HG03108 (cell line): ENCODE measurements at regions not wholly inside any gene's neighbourhood (a gene's known extent, or its start where the extent isn't known, plus 50 kb on each side); places are given as distances from the start of the nearest gene placed in this dataset.
"Not testable (repeated sequence)": the region's sequence is repeated elsewhere in the genome, so short reads cannot be mapped to it uniquely, and the experiment has no call there.

Experiments used
- ATAC-seq: cut with Tn5 transposase; IDR thresholded peaks from one replicate; pipeline ENCODE4 v1.9.1; 2021; ENCODE audit warnings: moderate library complexity; ENCODE audit not compliant: unreplicated experiment

DNA sequence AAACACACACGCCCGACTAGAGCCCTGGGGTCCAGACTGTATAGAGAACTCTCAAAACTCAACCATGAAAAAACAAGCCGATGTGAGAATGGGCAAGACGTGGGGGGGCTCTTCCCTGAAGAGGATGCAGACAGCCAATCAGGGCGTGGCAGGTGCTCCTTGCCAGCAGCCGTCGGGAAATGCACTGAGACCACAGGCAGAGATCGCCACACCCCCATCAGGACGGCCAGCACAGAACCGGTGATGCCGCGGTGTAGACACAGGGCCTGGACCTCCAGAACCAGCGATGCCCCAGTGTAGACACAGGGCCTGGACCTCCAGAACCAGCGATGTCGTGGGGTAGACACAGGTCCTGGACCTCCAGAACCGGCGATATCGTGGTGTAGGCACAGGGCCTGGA, 169.2 kb downstream of the LAT start:
- ATAC-seq: no peak

DNA sequence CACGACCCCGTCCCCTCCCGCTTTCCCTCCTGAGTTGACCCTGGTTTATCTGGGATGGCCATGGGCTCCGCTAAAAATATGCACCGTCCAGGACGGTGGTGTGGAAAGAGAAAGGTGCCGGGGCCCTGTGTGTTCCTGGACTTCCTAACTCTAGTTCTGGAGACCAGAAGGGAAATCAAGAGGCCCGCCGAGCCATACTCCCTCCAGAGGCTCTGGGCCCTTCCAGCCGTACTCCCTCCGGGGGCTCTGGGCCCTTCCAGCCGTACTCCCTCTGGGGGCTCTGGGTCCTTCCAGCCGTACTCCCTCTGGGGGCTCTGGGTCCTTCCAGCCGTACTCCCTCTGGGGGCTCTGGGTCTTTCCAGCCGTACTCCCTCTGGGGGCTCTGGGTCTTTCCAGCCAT, 168.5 kb downstream of the LAT start:
- not testable (repeated sequence) for ATAC-seq

DNA sequence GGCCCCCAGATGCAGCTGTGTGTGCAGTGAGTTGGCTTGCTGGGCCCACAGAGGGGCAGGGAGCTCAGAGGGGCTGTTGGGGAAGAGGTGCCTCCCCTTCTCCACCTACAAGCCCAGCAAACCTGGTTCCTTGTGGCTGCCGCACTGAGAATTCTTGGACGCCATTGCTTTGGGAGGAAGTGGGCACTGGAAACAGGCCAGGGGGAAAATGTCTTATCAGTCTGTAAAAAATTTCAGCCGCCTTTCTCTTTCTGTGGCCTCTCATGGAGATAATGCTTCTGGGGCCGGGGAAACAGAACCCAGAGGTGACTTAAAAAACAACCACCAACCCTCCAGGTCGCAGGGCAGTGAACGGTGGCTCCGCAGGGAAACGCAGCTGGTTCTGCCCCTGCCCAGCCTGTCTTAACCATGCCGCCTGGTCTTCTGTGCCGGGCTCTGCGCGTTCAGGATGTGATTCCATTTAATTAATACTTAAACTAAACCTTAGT, 167.7 kb downstream of the LAT start:
- ATAC-seq: not testable (repeated sequence)

DNA sequence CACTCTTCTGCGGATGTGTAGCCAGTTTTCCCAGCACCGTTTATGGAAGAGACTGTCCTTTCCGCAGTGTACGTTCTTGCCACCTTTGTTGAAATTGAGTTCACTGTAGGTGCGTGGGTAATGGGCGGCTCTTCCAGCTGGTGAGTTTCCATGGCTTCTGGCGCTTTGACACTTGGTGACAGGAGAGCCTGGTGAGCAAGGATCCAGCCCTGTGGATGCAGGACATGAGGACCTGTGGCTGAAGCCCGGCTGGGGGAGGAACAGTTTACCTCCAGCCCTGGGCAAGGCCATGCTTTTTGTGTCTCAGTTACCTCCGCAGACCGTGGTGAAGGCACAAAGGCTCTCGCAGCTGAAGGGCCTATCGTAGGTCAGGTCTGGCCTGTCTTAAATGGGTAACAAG, 166.5 kb downstream of the LAT start:
- no peak for ATAC-seq

DNA sequence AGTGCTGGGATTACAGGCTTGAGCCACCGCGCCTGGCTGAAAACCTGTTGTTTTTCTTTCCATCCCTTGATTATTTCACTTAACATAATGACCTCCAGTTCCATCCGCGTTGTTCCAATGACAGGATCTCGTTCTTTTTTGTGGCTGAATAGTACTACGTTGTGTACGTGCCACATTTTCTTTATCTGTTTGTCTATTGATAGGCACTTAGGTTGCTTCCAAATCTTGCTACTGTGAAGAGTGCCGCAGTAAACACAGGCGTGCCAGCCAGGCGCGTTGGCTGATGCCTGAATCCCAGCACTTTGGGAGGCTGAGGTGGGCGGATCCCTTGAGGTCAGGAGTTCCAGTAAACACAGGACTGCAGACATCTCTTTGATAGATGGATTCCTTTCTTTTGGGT, 165.1 kb downstream of the LAT start:
- not testable (repeated sequence) for ATAC-seq

DNA sequence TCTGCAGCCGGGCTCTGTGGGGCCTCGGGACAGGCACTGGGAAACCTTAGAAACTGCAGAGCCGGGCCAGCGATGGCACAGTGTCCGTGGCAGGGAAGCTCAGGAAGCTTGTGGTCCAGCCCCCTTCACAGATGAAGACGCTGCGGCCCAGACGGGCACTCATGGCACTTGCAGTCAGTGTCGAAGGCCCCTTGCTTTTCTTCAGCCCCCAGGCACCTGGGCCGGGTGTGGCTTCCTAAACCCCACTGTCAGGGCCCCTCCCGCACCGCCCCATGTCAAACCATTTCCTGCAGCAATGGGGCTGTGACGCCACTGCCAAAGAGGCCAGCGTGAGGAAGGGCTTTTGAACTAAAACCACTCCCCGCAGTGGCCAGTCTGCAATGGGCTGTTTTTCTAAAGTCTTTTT, 164.0 kb downstream of the LAT start:
- ATAC-seq: no peak

DNA sequence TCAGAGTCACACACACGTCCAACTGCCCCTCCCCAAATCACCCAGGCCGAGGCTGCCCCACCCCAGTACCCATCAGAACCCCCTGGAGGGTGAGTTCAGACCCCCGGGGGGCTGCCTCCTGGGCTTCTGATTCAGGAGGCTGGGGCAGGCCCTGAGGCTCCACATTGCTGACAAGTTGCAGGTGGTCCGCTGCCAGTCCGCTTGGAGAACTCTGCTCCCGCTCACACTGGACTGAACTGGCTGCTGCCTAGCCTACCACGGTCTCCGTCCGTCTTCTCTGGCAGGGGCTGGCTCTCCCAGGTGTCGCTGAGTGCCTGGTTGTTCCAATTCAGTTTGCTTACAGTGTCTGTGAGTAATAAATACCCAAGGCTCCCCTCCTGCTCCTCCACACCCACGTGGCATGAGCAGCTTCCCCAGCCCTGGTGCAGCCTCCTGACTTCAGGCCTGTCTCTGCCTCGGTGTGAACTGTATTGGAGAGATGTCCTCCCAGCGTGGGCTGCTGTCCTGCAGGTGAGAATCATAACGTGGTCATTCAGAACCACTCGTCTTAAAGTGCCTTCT, 163.4 kb downstream of the LAT start:
- ATAC-seq: no peak

DNA sequence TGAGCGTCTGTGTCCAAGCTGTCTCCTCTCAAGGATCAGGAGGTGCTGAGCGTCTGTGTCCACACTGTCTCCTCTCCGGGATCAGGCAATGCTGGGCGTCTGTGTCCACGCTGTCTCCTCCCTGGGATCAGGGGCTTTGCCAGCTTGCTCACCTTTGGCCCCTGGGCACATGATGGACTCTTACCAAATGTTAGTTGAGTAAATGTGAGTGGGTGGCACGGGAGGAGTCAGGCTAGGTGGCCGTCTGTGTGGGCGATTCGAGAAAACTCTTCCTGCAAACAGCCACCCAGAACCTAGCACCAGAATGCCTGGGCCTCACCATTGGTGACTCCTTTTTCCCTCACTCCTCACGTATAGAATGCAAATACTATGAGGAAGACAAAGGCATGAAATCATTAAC, 162.9 kb downstream of the LAT start:
- ATAC-seq: not testable (repeated sequence)

DNA sequence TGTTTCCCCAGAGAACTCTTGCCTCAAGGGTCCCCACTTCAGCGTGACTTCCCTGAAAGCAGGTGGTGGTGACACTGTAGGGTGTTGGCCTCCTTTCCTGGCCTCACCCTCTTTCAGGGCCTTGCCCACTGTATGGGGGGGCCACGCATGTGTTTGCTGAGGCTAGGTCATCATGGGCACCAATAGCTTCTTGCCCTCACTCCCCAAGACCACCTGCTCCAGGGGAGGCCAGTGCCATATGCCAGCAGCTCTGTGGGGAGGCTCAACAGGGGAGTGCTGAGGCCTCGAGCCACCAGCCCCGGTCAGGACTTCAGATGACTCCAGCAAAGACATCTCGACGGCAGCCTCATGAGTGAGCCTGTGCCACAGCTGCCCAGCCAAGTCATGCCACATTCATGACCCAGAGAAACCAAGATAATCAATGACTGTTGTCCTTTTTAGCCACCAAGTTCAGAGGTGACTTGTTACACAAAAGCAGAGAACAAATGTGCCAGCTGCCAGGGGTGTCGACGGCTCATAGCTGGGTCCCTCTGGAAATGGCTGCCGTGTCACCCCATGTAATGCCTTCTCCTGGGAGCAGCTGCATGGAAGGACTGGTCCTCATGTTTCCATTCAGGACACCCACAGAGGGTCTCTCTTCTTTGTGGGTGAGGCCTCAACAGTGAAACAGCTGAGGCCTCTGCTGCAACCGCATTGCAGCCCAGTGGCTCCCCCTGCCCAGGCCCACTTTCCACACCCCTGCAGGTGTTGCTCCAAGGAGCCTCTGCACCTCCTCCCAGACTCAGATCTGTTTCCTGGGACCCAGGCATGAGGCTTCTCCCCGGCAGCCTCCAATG, 162.2 kb downstream of the LAT start:
- ATAC-seq: not testable (repeated sequence)

DNA sequence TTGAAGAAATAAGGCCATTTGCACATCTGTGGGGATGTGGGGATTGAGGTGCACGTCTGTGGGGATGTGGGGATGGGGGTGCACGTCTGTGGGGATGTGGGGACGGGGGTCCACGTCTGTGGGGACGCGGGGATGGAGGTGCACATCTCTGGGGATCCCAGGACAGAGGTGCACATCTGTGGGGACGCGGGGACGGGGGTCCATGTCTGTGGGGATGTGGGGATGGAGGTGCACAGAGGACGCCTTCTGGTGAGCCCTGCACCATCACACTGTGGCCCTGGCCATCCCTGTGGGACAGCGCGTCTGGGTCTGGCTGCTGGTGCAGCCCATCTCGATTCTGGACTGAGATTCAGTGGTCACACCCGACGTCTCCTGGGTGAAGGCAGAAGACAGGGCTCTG, 161.4 kb downstream of the LAT start:
- no peak for ATAC-seq

DNA sequence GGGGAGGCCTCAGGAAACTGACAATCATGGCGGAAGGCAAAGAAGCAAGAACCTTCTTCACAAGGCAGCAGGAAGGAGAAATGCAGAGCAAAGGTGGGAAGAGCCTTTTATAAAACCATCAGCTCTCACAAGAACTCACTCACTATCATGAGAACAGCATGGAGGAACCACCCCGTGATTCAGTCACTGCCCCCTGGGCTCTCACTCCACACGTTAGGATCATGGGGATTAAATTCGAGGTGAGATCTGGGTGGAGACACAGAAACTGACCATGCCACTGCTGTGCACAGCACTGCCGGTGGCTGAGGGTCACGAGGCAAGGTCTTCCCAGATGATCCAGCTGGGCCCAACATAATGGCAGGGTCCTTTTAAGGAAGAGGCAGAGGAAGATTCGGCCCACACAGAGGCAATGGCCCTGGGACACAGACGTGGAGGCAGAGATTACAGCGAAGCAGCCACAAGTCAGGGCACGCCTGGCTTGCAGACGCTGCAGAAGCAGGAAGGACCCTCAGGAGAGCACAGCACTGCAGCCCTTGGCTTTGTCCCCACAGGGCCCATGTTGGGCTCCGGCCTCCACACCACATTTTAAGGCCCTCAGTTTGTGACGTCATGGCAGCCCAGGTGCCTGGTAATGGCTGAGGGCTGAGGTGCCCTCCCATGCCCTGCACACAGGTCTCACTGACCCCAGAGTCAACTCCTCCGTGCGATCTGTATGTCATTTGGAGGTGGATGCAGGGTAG, 160.8 kb downstream of the LAT start:
- not testable (repeated sequence) for ATAC-seq

DNA sequence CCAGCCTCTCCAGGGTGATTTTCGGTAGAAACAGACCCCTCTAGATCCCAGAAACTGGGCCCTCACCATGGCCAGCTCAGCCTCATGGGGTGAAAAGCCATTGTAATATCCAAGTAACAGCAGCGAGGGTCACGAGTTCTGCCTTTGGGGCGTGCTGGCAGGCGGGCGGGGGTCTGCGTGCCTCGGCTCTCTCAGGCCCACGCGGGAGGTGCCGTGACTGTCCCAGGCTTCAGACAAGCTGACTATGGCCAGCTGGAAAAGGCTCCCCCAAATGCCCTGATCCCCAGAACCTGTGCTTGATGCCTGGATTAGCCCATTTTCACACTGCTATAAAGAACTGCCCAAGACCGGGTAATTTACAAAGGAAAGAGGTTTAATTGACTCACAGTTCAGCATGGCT, 160.2 kb downstream of the LAT start:
- ATAC-seq: not testable (repeated sequence)

DNA sequence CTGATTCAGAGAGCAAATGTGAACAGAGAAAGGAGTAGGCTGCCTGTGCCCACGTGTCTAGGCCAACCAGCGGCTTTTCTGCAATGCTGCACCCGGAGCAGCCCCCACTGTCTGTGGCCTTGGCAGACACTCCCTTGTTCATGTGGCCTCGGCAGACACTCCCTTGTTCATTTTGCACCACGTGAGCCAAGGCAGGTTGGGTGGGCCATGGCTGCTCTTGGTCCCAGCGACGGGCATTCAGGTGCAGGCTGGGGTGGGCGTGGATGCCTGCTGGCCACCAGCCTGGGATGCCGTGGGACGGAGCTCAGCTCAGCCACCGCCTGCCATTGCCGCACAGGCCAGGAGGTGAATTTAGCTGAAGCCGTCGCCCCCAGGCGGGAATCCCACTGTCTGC, 159.8 kb downstream of the LAT start:
- ATAC-seq: not testable (repeated sequence)

DNA sequence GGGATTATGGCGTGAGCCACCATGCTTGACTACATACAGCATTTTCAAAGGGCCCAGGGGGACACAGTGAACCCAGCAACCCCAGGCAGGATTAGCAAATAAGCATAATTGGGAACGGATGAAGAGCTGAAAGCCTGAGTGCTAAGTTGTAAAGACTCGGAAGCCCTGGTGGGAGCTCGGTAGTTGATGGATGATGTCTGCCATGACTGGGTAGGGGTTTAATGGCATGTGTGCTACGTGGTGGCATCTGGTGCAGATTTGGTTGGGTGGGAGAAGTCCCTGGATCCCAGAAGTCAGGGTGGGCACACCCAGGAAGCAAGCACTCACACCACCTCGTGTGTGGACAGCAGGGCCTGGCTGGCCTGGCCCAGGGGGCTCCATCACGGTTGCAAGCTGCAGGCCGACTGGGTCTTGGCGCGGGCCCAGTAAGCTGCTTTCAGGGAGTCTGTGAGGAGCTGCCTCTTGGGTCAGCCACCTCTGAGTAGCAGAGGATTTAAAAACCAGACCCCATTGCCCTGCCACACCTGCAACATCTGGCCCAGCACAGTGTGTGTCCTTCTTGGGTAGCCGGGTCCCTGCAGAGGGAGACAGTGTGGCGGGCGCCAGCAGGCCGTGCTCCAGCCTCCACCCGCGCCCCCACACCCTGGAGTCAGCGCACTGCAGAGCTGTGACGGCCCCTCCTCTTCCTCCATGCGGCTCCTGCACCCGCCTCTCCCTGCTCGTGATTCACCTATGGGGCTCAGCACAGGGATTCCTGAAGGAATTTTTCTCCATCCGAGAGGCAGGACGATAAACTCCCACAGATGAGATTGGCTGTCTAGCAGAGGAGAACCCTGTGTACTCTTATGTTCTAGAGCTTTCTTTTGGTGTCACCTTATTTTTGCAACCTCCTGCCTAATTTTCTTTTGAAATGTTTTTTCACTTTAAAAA, 159.2 kb downstream of the LAT start:
- ATAC-seq: not testable (repeated sequence)

DNA sequence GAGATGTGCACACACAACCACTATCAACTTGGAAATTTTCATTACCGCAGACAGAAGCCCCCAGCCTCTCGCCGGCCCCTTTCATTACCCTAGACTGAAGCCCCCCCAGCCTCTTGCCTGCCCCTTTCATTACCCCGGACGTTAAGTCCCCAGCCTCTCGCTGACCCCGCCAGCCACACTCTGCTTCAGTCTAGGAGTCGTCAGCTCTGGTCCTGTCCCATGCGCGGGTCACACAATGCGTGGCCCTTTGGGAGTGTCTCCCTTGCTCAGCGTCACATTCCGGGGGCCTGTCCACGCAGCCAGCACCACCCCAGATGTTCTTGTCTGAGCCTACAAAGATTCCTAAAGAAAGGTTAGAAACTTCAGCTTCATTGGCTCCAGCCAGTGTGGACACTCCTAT, 157.7 kb downstream of the LAT start:
- not testable (repeated sequence) for ATAC-seq

DNA sequence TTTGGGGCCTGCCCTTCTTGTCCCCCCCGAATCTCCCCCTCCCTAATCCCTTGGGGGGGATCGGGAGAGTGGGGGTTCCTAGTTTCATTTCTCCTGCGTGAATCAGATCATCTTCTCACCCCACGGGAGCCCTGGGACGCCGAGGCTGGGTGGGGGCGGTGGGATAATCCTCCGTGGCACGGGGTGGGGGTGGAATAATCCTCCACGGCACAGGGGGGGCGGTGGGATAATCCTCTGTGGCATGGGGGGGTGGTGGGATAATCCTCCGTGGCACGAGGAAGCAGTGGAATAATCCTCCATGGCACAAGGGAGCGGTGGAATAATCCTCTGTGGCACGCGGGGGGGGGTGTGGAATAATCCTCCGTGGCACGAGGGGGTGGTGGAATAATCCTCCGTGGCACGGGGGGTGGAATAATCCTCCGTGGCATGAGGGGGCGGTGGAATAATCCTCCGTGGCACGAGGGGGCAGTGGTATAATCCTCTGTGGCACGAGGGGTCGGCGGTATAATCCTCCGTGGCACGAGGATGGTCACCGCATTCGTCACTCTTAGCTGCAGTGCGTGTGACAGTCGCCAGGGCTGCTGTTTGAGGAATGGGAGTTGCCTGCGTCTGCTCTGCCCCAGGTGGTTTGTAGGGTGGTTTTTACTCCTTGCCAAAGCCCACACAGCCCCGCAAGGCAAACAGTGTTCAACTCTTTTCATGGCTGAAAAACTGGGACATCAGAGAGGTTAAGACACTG, 156.9 kb downstream of the LAT start:
- no peak for ATAC-seq

DNA sequence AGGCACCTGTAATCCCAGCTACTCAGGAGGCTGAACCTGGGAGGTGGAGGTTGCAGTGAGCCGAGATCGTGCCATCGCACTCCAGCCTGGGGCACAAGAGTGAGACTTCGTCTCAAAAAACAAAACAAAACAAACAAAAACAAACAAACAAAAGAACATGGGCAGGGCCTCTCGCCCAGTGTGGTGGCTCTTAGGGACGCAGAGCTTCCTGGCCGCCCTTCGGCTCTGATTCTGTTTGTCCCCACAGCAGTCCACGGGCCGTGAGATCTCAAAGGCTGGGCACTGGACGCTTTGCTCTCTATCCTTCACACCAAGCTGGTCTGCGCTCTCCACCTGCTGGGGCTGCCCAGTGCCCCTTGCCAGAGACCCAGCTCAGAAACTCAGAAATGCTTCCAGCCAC, 156.3 kb downstream of the LAT start:
- not testable (repeated sequence) for ATAC-seq

DNA sequence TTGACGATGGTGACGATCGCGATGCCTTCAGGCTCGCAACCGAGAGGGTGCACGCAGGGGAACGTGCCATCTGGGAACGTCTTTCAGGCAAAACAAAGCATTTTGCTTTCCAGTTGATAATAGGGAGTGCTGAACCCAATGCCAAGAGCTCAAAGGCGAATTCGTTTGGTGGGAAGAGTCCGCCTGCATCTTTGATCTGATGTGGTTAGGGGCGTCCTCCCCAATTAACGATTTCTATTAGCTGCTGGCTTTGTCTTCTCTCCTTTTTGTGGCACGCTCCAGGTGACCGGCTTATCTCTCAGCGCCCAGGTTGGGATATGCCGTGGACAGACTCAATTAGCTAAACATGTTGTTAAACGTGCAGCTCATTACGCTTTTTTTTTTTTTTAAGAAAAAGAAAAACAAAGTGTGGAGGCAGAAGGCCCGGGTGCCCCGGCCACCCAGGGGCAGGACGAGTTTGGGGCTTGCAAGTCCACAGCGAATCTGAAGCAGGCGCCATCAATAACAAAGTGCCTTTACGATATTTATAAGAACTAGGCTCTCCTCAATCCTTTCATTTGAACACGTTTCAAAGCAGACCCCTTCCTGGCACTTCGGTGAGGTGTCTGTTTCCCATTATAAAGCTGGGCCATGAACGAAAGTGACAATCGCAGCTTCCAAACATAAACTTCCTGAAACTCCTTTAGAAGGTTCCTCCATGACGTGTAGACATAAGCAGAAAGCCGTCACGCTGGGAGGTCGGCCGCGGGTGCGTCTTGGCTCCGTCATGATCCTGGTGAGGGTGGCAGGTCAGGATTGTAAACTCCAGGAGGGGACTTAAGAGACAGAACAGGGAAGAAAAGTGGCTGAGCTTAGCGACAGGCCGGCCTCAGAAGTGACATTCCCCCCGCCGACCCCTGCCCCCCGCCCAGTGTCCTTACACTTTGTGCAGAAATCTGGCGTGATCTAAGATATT, 155.3 kb downstream of the LAT start:
- ATAC-seq: not testable (repeated sequence)

DNA sequence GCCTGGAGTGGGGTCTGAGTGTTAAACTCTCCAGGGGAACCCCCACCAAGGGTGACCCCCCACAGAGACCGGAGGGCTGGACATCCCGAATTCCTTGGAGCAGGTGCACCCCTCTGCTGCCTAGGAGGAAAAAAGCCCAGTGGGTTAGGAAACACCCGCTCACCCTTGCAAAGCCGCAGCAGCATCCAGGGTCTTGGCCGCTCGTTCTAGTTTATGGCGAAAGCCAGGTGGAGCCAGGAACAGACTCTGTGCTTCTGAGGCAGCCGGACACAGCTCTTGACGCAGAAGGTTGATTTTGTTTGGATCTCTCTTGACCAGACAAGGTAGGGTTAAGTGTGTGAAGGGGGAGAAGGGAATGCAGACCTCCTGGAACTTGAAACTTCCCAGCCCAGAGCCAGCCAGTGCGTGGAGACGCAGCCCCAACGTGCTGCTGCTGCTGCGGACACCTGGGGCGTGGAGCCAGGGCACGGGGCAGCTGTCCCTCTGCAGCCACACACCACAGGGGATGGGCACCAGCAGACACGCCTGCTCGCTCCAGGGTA, 154.5 kb downstream of the LAT start:
- ATAC-seq: no peak
